GM12891 (cell line): ENCODE measurements at regions not wholly inside any gene's neighbourhood (a gene's known extent, or its start where the extent isn't known, plus 50 kb on each side); places are given as distances from the start of the nearest gene placed in this dataset.

Source experiments
- DNase-seq: peaks from one replicate; pipeline ENCODE4 v3.0.0; 2011; ENCODE audit warnings: low spot score; ENCODE audit not compliant: insufficient read length
- FAIRE-seq: peaks from 2 replicates; lab custom pipeline; 2011; peaks lifted over from hg19 to GRCh38; lab: Jason Lieb, UNC
- PAX5 ChIP-seq: IDR thresholded peaks from 2 replicates; pipeline ENCODE4 v1.6.1; 2011; ENCODE audit warnings: low read length, moderate library complexity, mild to moderate bottlenecking; ENCODE audit not compliant: insufficient read depth, severe bottlenecking
- POLR2A ChIP-seq: IDR thresholded peaks from 2 replicates; pipeline ENCODE4 v1.6.1; 2011; ENCODE audit warnings: low read depth, low read length, control low read depth
- POLR2AphosphoS5 ChIP-seq: IDR thresholded peaks from 2 replicates; pipeline ENCODE4 v1.6.1; 2011; ENCODE audit warnings: low read depth, low read length, control low read depth
- POU2F2 ChIP-seq: IDR thresholded peaks from 2 replicates; pipeline ENCODE4 v1.6.1; 2011; ENCODE audit warnings: low read depth, mild to moderate bottlenecking, control low read depth, low read length, moderate library complexity
- SPI1 ChIP-seq: IDR thresholded peaks from 2 replicates; pipeline ENCODE4 v1.6.1; 2011; ENCODE audit warnings: low read depth, low read length, control low read depth
- TAF1 ChIP-seq: IDR thresholded peaks from 2 replicates; pipeline ENCODE4 v1.6.1; 2011; ENCODE audit warnings: low read depth, low read length, control low read depth

- FAIRE-seq (no peak), DNase-seq (no peak)
- TF ChIP-seq PAX5 = no peak
- TF ChIP-seq POLR2A = no peak
- TF ChIP-seq POU2F2 = no peak
- TF ChIP-seq TAF1 = no peak
- no peak for TF ChIP-seq SPI1
- TF ChIP-seq POLR2AphosphoS5 = no peak
Measured at GRCh38 chrX:79094075-79094832, 50.2 kb upstream of the GPR174 start.
